ENCODE measurements at regions not wholly inside any gene's neighbourhood (a gene's known extent, or its start where the extent isn't known, plus 50 kb on each side); places are given as distances from the start of the nearest gene placed in this dataset.

DNA sequence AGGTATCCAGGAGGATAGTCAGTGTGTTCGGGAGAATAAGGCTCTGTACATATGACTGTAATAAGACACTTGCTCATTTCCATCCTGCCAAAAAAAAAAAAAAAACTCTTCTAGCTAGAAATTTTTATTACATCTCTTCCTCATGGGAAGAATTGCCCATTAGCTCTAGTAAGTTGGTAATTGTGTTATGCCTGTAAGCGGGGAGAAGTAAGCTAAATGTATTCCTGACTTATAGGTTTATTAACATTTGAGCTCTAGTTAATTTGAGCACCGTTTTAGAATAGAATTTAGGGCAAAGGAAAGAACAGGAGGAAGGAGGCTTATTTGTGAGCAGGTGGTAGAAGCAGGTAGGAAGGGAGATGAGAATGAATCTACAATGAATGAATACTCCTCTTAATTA lies 1210.6 kb downstream of the SORCS1 start:
- no peak for TF ChIP-seq BHLHE40 (IDR thresholded peaks at IDR 0.05; ENCODE audit: borderline replicate concordance)
- POLR2A ChIA-PET, result no interaction called here
- CTCF ChIA-PET, result interaction anchor here (0.6 kb wide), 1 partner anchor 72 kb away, joined by 6 read pairs; no protein-coding TSS in a partner anchor
- DNase-seq (ENCODE audit: extremely low spot score), result no peak

DNA sequence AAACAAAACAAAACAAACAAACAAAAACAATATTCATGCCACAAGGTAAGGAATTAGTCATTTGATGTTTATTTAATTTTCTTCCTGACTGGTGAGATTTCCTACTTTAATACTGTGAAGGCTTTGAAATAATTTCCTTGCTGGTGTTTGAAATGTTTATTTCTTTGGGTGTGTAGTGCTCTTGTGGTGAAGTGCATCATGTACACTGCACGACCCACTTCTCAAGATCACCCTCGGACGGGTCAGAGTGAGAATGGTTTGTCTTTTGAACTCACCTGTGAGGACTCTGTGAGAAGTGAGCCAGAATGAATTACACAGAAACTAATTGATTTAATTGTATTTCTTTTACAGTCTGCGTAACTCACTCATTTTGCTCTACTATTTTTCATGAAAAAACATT lies 1211.5 kb downstream of the SORCS1 start:
- TF ChIP-seq ELF4 (IDR thresholded peaks at IDR 0.05) (no peak), L3MBTL2 (conservative IDR thresholded peaks at IDR 0.05) (no peak), BHLHE40 (IDR thresholded peaks at IDR 0.05; ENCODE audit: borderline replicate concordance) (no peak), HDGF (IDR thresholded peaks at IDR 0.05; ENCODE audit: borderline replicate concordance) (no peak), LEF1 (IDR thresholded peaks at IDR 0.05; ENCODE audit: borderline replicate concordance) (no peak), ZNF384 (IDR thresholded peaks at IDR 0.05) (no peak), NFRKB (IDR thresholded peaks at IDR 0.05) (no peak), TARDBP (IDR thresholded peaks at IDR 0.05) (no peak), SP1 (IDR thresholded peaks at IDR 0.05) (no peak), SUZ12 (IDR thresholded peaks at IDR 0.05) (no peak), FOXK2 (IDR thresholded peaks at IDR 0.05) (no peak), CTBP1 (IDR thresholded peaks at IDR 0.05; ENCODE audit: borderline replicate concordance) (no peak)
- POLR2A ChIA-PET, result no interaction called here
- DNase-seq (ENCODE audit: extremely low spot score), result no peak
- CTCF ChIA-PET, result no interaction called here

DNA sequence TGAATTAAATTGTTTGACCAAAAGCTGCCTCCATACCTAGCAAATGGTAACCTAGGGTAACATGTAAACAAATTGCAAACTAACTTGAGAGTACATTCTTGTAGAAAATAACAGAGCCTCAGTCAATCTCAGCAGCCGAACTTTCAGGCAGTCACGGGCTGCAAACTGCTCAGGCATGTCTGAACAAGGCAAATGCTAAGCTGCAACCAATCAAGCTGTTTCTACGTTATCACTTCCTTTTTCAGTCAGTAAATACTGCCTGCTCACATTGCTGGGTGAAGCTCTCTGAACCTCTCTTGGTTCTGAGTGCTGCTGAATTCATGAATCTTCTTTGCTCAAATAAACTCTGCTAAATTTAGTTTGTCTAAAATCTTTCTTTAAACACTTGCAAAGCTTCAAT lies 1212.4 kb downstream of the SORCS1 start:
- CTCF ChIA-PET, result no interaction called here
- DNase-seq (ENCODE audit: extremely low spot score), result no peak
- no peak for TF ChIP-seq LEF1 (IDR thresholded peaks at IDR 0.05; ENCODE audit: borderline replicate concordance)
- no peak for TF ChIP-seq BHLHE40 (IDR thresholded peaks at IDR 0.05; ENCODE audit: borderline replicate concordance)
- no peak for TF ChIP-seq CTBP1 (IDR thresholded peaks at IDR 0.05; ENCODE audit: borderline replicate concordance)
- TF ChIP-seq FOXK2 (IDR thresholded peaks at IDR 0.05), result no peak
- no peak for TF ChIP-seq L3MBTL2 (conservative IDR thresholded peaks at IDR 0.05)
- TF ChIP-seq, protein P1, sequence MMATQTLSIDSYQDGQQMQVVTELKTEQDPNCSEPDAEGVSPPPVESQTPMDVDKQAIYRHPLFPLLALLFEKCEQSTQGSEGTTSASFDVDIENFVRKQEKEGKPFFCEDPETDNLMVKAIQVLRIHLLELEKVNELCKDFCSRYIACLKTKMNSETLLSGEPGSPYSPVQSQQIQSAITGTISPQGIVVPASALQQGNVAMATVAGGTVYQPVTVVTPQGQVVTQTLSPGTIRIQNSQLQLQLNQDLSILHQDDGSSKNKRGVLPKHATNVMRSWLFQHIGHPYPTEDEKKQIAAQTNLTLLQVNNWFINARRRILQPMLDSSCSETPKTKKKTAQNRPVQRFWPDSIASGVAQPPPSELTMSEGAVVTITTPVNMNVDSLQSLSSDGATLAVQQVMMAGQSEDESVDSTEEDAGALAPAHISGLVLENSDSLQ (IDR thresholded peaks at IDR 0.05), result no peak
- TF ChIP-seq NFRKB (IDR thresholded peaks at IDR 0.05), result no peak
- TF ChIP-seq TARDBP (IDR thresholded peaks at IDR 0.05), result no peak
- no peak for TF ChIP-seq SP1 (IDR thresholded peaks at IDR 0.05)
- TF ChIP-seq ARNT (IDR thresholded peaks at IDR 0.05), result no peak
- TF ChIP-seq ELF4 (IDR thresholded peaks at IDR 0.05), result no peak
- no peak for TF ChIP-seq SUZ12 (IDR thresholded peaks at IDR 0.05)
- TF ChIP-seq FOXM1 (IDR thresholded peaks at IDR 0.05; ENCODE audit: borderline replicate concordance), result no peak
- TF ChIP-seq HDGF (IDR thresholded peaks at IDR 0.05; ENCODE audit: borderline replicate concordance), result no peak
- no peak for TF ChIP-seq FOXA1 (IDR thresholded peaks at IDR 0.05)
- no peak for TF ChIP-seq ZNF384 (IDR thresholded peaks at IDR 0.05)
- POLR2A ChIA-PET, result no interaction called here

DNA sequence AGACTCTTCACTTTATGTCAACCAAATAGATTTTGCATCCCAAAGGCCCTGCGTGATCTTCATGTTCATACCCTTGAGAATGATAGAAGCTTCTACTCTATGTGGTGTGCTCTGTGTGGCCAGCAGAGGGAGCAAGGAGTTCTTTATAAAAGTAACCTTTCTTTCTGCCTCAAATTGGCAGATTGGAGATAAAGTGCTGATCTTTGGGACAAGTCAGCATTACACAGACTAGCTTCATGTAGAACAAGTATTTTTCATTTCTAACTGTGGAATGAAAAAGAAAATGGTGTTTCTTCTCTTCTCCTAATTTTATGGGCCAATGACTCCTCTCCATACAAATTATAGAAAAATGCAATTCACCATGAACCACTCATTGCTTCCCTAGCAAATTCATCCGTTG lies 1214.1 kb downstream of the SORCS1 start:
- peak; percentile 51 for DNase-seq (ENCODE audit: extremely low spot score)
- TF ChIP-seq FOXM1 (IDR thresholded peaks at IDR 0.05; ENCODE audit: borderline replicate concordance), result no peak
- no peak for TF ChIP-seq TARDBP (IDR thresholded peaks at IDR 0.05)
- TF ChIP-seq LEF1 (IDR thresholded peaks at IDR 0.05; ENCODE audit: borderline replicate concordance), result no peak
- TF ChIP-seq HDGF (IDR thresholded peaks at IDR 0.05; ENCODE audit: borderline replicate concordance), result no peak
- TF ChIP-seq NFRKB (IDR thresholded peaks at IDR 0.05), result no peak
- no peak for TF ChIP-seq FOXK2 (IDR thresholded peaks at IDR 0.05)
- TF ChIP-seq SUZ12 (IDR thresholded peaks at IDR 0.05), result no peak
- TF ChIP-seq ARNT (IDR thresholded peaks at IDR 0.05), result no peak
- TF ChIP-seq SP1 (IDR thresholded peaks at IDR 0.05), result no peak
- no peak for TF ChIP-seq BHLHE40 (IDR thresholded peaks at IDR 0.05; ENCODE audit: borderline replicate concordance)
- TF ChIP-seq L3MBTL2 (conservative IDR thresholded peaks at IDR 0.05), result no peak
- TF ChIP-seq, protein P1 (IDR thresholded peaks at IDR 0.05), result no peak
- no peak for TF ChIP-seq CTBP1 (IDR thresholded peaks at IDR 0.05; ENCODE audit: borderline replicate concordance)
- TF ChIP-seq FOXA1 (IDR thresholded peaks at IDR 0.05), result no peak
- TF ChIP-seq ELF4 (IDR thresholded peaks at IDR 0.05), result no peak
- TF ChIP-seq ZNF384 (IDR thresholded peaks at IDR 0.05), result no peak
- ChIA-PET CTCF (interaction anchor here (0.6 to 1.1 kb wide), 4 partner anchors 9 to 1988 kb away, joined by 3 to 7 read pairs (median 4); no protein-coding TSS in a partner anchor), POLR2A (no interaction called here)

DNA sequence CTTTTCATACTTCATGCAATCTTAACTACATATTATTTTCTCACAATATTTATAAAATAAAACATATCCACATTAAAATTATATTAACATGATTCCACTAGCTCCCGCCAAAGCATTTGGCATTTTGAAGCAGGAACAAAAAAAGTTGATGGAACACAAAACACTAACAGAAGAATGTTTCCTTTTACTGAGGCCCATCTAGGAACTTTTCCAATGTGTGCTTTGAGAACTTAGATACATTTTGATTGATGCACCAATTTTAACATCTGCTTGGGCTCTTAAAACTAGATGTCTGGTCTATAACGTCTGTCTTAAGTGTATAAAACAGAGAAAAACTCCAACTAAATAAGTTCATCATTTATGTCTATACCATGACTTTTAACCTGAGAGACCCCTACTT lies 1214.8 kb downstream of the SORCS1 start:
- POLR2A ChIA-PET, result no interaction called here
- TF ChIP-seq SUZ12 (IDR thresholded peaks at IDR 0.05) (no peak), BHLHE40 (IDR thresholded peaks at IDR 0.05; ENCODE audit: borderline replicate concordance) (no peak), HDGF (IDR thresholded peaks at IDR 0.05; ENCODE audit: borderline replicate concordance) (no peak)
- no peak for DNase-seq (ENCODE audit: extremely low spot score)
- CTCF ChIA-PET, result interaction anchor here (0.6 to 1.1 kb wide), 3 partner anchors 10 to 1988 kb away, joined by 3 to 7 read pairs (median 4); no protein-coding TSS in a partner anchor

DNA sequence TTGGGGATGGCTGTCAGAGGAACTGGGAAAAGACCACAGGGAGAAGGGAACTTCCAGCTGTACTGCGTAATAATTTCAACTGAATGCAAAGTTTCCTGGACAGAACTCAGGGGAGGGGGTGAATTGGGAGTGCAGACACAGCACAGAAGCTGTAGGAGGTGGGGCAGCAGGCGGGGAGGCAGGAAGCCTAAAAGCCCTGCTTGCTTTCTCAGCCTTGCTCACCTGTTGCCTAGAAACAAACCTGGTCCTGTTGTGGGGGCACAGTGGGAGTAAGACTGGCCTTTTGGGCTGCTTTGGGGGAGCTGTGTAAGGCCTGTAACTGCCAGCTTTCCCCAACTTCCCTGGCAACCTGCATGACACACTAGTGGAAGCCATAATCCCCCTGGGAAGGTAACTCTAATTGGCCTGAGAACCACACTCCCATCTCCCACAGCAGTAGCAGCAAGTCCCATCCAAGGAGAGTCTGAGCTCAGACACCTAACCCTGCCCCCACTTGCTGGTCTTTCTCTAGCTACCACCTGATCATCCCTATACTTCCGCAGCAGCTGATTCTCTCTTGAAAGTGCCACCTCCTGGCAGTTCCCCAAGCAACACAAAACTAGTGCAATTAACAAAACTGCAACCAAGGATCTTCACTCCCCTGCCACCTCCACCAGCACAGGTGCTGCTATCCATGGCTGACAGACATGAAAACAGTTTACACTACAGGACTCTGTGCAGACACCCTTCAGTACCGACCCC lies 1239.3 kb downstream of the SORCS1 start:
- POLR2A ChIA-PET, result no interaction called here
- no peak for TF ChIP-seq ELF4 (IDR thresholded peaks at IDR 0.05)
- CTCF ChIA-PET, result no interaction called here
- no peak for DNase-seq (ENCODE audit: extremely low spot score)

DNA sequence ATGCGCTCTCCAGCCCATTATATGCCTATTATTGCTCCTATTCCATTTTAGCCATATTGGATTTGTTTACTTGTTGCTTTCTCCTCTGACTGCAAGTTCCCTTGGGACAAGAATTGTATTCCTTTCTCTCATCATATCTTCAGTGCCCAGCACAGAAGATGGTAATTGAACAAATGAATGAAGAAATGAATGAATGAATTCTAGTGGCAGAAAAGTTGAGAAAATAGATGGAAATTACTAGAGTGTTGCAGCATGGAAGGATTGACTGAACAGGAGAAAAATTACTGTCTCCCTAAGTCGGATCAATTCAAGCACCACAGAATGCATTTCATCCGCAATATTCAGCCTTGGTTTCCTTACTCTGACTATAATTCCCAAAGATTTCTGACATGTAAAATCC lies 1243.2 kb downstream of the SORCS1 start:
- DNase-seq (ENCODE audit: extremely low spot score), result no peak
- POLR2A ChIA-PET, result no interaction called here
- CTCF ChIA-PET, result no interaction called here
- no peak for TF ChIP-seq ZNF384 (IDR thresholded peaks at IDR 0.05)
- TF ChIP-seq ARNT (IDR thresholded peaks at IDR 0.05), result no peak
- no peak for TF ChIP-seq FOXA1 (IDR thresholded peaks at IDR 0.05)
- no peak for TF ChIP-seq SP1 (IDR thresholded peaks at IDR 0.05)
- TF ChIP-seq HDGF (IDR thresholded peaks at IDR 0.05; ENCODE audit: borderline replicate concordance), result no peak
- no peak for TF ChIP-seq CTBP1 (IDR thresholded peaks at IDR 0.05; ENCODE audit: borderline replicate concordance)
- TF ChIP-seq ELF4 (IDR thresholded peaks at IDR 0.05), result no peak
- no peak for TF ChIP-seq NFRKB (IDR thresholded peaks at IDR 0.05)
- no peak for TF ChIP-seq SUZ12 (IDR thresholded peaks at IDR 0.05)
- TF ChIP-seq, protein P1 (IDR thresholded peaks at IDR 0.05), result no peak
- no peak for TF ChIP-seq LEF1 (IDR thresholded peaks at IDR 0.05; ENCODE audit: borderline replicate concordance)

All from HEK293T (cell line).